ENCODE measurements at regions not wholly inside any gene's neighbourhood (a gene's known extent, or its start where the extent isn't known, plus 50 kb on each side); places are given as distances from the start of the nearest gene placed in this dataset.

DNA sequence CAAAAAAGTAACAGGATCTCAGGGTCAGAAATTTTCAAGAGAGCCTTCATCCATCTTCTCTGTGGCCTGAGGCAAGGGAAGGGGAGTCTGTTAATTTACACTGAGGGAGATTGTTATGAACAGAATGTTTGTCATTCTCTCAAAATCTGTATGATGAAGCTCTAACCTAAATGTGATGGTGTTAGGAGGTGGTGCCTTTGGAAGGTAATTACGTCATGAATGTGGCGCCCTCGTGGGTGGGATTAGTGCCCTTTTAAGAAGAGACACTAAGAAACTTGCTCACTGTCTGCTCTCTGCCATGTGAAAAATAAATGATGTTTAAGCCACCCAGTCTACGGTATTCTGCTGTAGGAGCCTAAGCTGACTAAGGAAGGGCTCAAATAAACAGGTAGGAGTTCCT lies 521.6 kb downstream of the SNAPC1 start:
- no peak for TF ChIP-seq POLR2A (IDR thresholded peaks at IDR 0.05; ENCODE audit: low read depth, low read length)
- Histone ChIP-seq H3K4me2 (ENCODE audit: low read depth, low read length) (no peak overlapping the region), H3K9ac (ENCODE audit: low read depth, low read length) (no peak overlapping the region), H3K14ac (replicated peaks; ENCODE audit: low read depth, low read length) (no peak overlapping the region), H2BK15ac (ENCODE audit: low read depth, low read length) (no peak overlapping the region), H3K23ac (ENCODE audit: low read depth, low read length) (no peak overlapping the region), H2AFZ (replicated peaks; ENCODE audit: low read length, poor library complexity) (no peak overlapping the region), H3K18ac (ENCODE audit: low read depth, low read length) (no peak overlapping the region), H2BK20ac (ENCODE audit: low read depth, low read length) (no peak overlapping the region), H3K9me1 (ENCODE audit: insufficient read depth, low read length) (no peaks in the 10 kb centered on the region), H3K27ac (ENCODE audit: insufficient read depth, low read length) (no peak overlapping the region), H4K8ac (ENCODE audit: low read depth in 2 of 2, low read length in 2 of 2) (no peak overlapping the region), H2BK120ac (ENCODE audit: low read depth, low read length) (no peak overlapping the region), H3K79me1 (ENCODE audit: low read depth in 1 of 2, low read length in 2 of 2) (no peaks in the 10 kb centered on the region), H3K4ac (ENCODE audit: low read depth, low read length) (no peak overlapping the region), H3K4me1 (ENCODE audit: control insufficient read depth, insufficient read depth, low read length) (no peaks in the 10 kb centered on the region), H4K20me1 (ENCODE audit: insufficient read depth, low read length) (no peaks in the 10 kb centered on the region), H3K27me3 (ENCODE audit: control insufficient read depth, insufficient read depth, low read length) (no peaks in the 10 kb centered on the region; the same call in 1 of the 2 replicates), H2BK5ac (ENCODE audit: low read depth, low read length, poor library complexity, severe bottlenecking) (no peak overlapping the region), H2AK9ac (replicated peaks; ENCODE audit: low read depth, low read length, poor library complexity) (no peak overlapping the region), H3K4me3 (ENCODE audit: insufficient read depth, low read depth, low read length) (no peak overlapping the region), H3K9me3 (ENCODE audit: control insufficient read depth, insufficient read depth, low read length) (no peaks in the 10 kb centered on the region), H4K5ac (ENCODE audit: low read depth, low read length) (no peak overlapping the region), H3K56ac (ENCODE audit: extremely low read depth, insufficient read depth, low read length) (no peak overlapping the region), H3K36me3 (ENCODE audit: control insufficient read depth, insufficient read depth, low read length) (no peaks in the 10 kb centered on the region), H2AK5ac (ENCODE audit: low read depth, low read length) (no peak overlapping the region), H4K91ac (ENCODE audit: insufficient read depth, low read depth, low read length) (no peak overlapping the region)
- WGBS, 2 experiments (ENCODE audit: extremely low coverage in 2 of 2, insufficient read length in 1 of 2), result 60% methylated on average over 3 of the region's 4 CpGs; no CpG with 5 or more reads in 1 of the 2 experiments
- intact Hi-C loops (cut with micrococcal nuclease) (no loop called here), dilution Hi-C loops (cut with HindIII; ENCODE audit: low sequenced_read_pairs, unreplicated experiment) (no loop called here), in situ Hi-C loops (cut with MboI; ENCODE audit: low sequenced_read_pairs) (no loop called here)
- DNase-seq (no peak), ATAC-seq (ENCODE audit: low read depth) (no peak)
- BruUV-seq (replicated peaks), result no TSS peak
- ChIA-PET POLR2A (ENCODE audit: unreplicated experiment) (no interaction called here), CTCF (no interaction called here)

Data from IMR-90 (cell line).